A673 (cell line): ENCODE measurements at regions not wholly inside any gene's neighbourhood (a gene's known extent, or its start where the extent isn't known, plus 50 kb on each side); places are given as distances from the start of the nearest gene placed in this dataset.

Experiments
- BruUV-seq: library from RNA; stranded (reverse); fragments of 400-500 nt; replicated peaks from 2 replicates; lab custom pipeline; 2021; lab: Mats Ljungman, UMichigan
- CTCF ChIA-PET: fragments of 300-600 bp; sonication (Branson Sonifier 250); formaldehyde crosslinking; loops from one replicate; lab custom pipeline; 2022; ENCODE audit warnings: antibody characterized with exemption; lab: Charles Lee
- POLR2A ChIA-PET: fragments of 300-600 bp; sonication (Branson Sonifier 250); formaldehyde crosslinking; loops from one replicate; lab custom pipeline; 2022; ENCODE audit warnings: antibody characterized with exemption; ENCODE audit not compliant: low non-redundant PET; lab: Charles Lee
- DNase-seq: peaks from one replicate; pipeline ENCODE4 v3.0.0-alpha.2; 2015; ENCODE audit warnings: low spot score
- H3K27ac ChIP-seq: fragments of 200-600 bp; sonication (generic); 2 replicates; pipeline ENCODE4 v1.5.1; 2016; ENCODE audit warnings: mixed run types, low read depth, mild to moderate bottlenecking, mixed read lengths, antibody characterized with exemption, low read length; ENCODE audit not compliant: poor library complexity, severe bottlenecking
- H3K27me3 ChIP-seq: fragments of 200-600 bp; sonication (generic); replicated peaks from 2 replicates; pipeline ENCODE4 v1.6.1; 2017; ENCODE audit warnings: mixed run types, low read depth, mild to moderate bottlenecking, mixed read lengths, antibody characterized with exemption, low read length; ENCODE audit not compliant: insufficient read depth, poor library complexity
- H3K36me3 ChIP-seq: fragments of 200-600 bp; sonication (generic); 2 replicates; pipeline ENCODE4 v1.6.1; 2016; ENCODE audit warnings: mixed run types, mild to moderate bottlenecking, mixed read lengths, antibody characterized with exemption, low read length; ENCODE audit not compliant: insufficient read depth, poor library complexity, severe bottlenecking
- H3K4me1 ChIP-seq: fragments of 200-600 bp; sonication (generic); 2 replicates; pipeline ENCODE4 v1.6.1; 2017; ENCODE audit warnings: mixed run types, mild to moderate bottlenecking, mixed read lengths, antibody characterized with exemption, low read length; ENCODE audit not compliant: insufficient read depth, poor library complexity, severe bottlenecking
- H3K4me3 ChIP-seq: fragments of 200-600 bp; sonication (generic); 2 replicates; pipeline ENCODE4 v1.5.1; 2016; ENCODE audit warnings: low read depth, mixed run types, mild to moderate bottlenecking, mixed read lengths, low read length; ENCODE audit not compliant: poor library complexity, severe bottlenecking
- H3K9me3 ChIP-seq: fragments of 200-600 bp; sonication (generic); 2 replicates; pipeline ENCODE4 v1.6.1; 2016; ENCODE audit warnings: mixed run types, low read depth, mild to moderate bottlenecking, mixed read lengths, antibody characterized with exemption, low read length; ENCODE audit not compliant: poor library complexity, severe bottlenecking
- CTCF ChIP-seq: fragments of 300-800, 200-600 bp; sonication (generic); conservative IDR thresholded peaks from 2 replicates; pipeline ENCODE4 v1.5.1; 2017; ENCODE audit warnings: low read depth, mild to moderate bottlenecking, antibody characterized with exemption, low read length, moderate library complexity, mixed read lengths
- EZH2 ChIP-seq: fragments of 200-600 bp; sonication (generic); IDR thresholded peaks from 2 replicates; pipeline ENCODE4 v1.6.1; 2017; ENCODE audit warnings: borderline replicate concordance, low read depth, mild to moderate bottlenecking, mixed read lengths, antibody characterized with exemption, low read length; ENCODE audit not compliant: poor library complexity, severe bottlenecking
- intact Hi-C: fragments of 100-400 bp; cut with micrococcal nuclease; formaldehyde crosslinking; loops from one replicate; pipeline ENCODE4 v1.10.0; 2022; ENCODE audit not compliant: unreplicated experiment

- peaks cover 11% of the 10 kb centered on the region for H3K4me1 ChIP-seq
- POLR2A ChIA-PET = no interaction called here
- H3K27me3 ChIP-seq = no peaks in the 10 kb centered on the region
- DNase-seq = no peak
- no TSS peak for BruUV-seq
- CTCF ChIA-PET = interaction anchor here (0.6 kb wide), 1 partner anchor 441 kb away, joined by 5 read pairs; no protein-coding TSS in a partner anchor
- H3K9me3 ChIP-seq = no peaks in the 10 kb centered on the region
- H3K36me3 ChIP-seq = no peaks in the 10 kb centered on the region
- H3K4me3 ChIP-seq = no peak overlapping the region
- no peak overlapping the region for H3K27ac ChIP-seq
- intact Hi-C loops = no loop called here
- no peak for TF ChIP-seq EZH2
- TF ChIP-seq CTCF = no peak
These were observed 138.8 kb downstream of the ADCYAP1R1 start for GRCh38 chr7:31190906-31191305.

- DNase-seq = no peak
- Histone ChIP-seq H3K27me3 (no peaks in the 10 kb centered on the region), H3K36me3 (no peaks in the 10 kb centered on the region), H3K27ac (no peak overlapping the region), H3K4me3 (no peak overlapping the region), H3K4me1 (no peaks in the 10 kb centered on the region), H3K9me3 (no peaks in the 10 kb centered on the region)
- ChIA-PET POLR2A (no interaction called here), CTCF (no interaction called here)
- intact Hi-C loops = no loop called here
- no TSS peak for BruUV-seq
- TF ChIP-seq CTCF (no peak), EZH2 (no peak)
These were observed 134.1 kb downstream of the ADCYAP1R1 start for GRCh38 chr7:31186202-31186601.

DNA sequence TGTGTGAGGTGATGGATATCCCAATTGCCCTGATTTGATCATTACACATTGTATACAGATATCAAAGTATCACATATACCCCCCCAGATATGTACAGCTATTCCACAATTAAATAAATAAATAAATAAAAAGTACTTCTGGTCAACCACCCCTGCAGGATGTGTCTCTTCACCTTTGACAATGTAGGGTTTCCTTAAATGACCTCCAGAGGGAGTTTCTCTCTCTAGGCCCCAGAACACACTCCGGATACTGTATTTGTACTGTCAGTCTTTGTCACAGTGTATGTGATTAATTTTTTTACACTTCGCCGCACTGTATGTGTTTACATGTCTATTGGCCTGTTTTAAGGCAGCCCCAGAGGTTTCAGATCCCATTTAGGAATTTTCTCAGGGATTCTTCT, 123.6 kb downstream of the ADCYAP1R1 start:
- DNase-seq = peak; percentile 13
- ChIA-PET POLR2A (no interaction called here), CTCF (no interaction called here)
- intact Hi-C loops = no loop called here
- Histone ChIP-seq H3K4me1 (no peaks in the 10 kb centered on the region), H3K9me3 (no peaks in the 10 kb centered on the region), H3K27me3 (no peaks in the 10 kb centered on the region), H3K4me3 (no peak overlapping the region), H3K27ac (no peak overlapping the region), H3K36me3 (no peaks in the 10 kb centered on the region)
- TF ChIP-seq EZH2 (no peak), CTCF (peak; percentile 50)
- BruUV-seq = no TSS peak
